HEK293 (cell line): ENCODE measurements at regions not wholly inside any gene's neighbourhood (a gene's known extent, or its start where the extent isn't known, plus 50 kb on each side); places are given as distances from the start of the nearest gene placed in this dataset.

Experiments
- CTCF ChIA-PET: fragments of 350-600 bp; formaldehyde crosslinking; extraction: SDS; loops from one replicate; lab custom pipeline; 2021; ENCODE audit warnings: antibody characterized with exemption; lab: Yijun Ruan, JAX
- POLR2A ChIA-PET: fragments of 300-600 bp; formaldehyde crosslinking; extraction: SDS; loops from one replicate; lab custom pipeline; 2020; ENCODE audit warnings: antibody characterized with exemption, inconsistent platforms; lab: Yijun Ruan, JAX
- H3K27ac ChIP-seq: fragments of 200-500 bp; sonication (Bioruptor generic); 2 replicates; pipeline ENCODE4 v1.5.1; 2014; ENCODE audit warnings: low read depth, low read length, control low read depth, inconsistent platforms; ENCODE audit errors: extremely low read depth
- H3K36me3 ChIP-seq, 2 experiments: fragments of 200-500 bp in 1 of 2; sonication (Bioruptor generic) in 1 of 2; 1 replicate in 1 of 2; 2 replicates in 1 of 2; pipeline ENCODE4 v1.5.1; 2014 to 2017; ENCODE audit warnings: inconsistent platforms in 2 of 2, low read length in 2 of 2; ENCODE audit not compliant: control insufficient read depth in 2 of 2, insufficient read depth in 1 of 2
- H3K4me1 ChIP-seq: fragments of 200-500 bp; sonication (Bioruptor generic); 2 replicates; pipeline ENCODE4 v1.5.1; 2014; ENCODE audit warnings: mild to moderate bottlenecking, low read length, inconsistent platforms; ENCODE audit not compliant: control insufficient read depth, insufficient read depth
- H3K4me3 ChIP-seq: 2 replicates; pipeline ENCODE4 v1.5.1; 2011; ENCODE audit warnings: low read depth, mild to moderate bottlenecking, control low read depth, low read length, moderate library complexity
- H3K9me3 ChIP-seq: fragments of 200-500 bp; sonication (Bioruptor generic); 2 replicates; pipeline ENCODE4 v1.5.1; 2014; ENCODE audit warnings: low read depth, low read length, inconsistent platforms; ENCODE audit not compliant: control insufficient read depth, insufficient read depth
- ZNF112 ChIP-seq: fragments of 450-650 bp; formaldehyde crosslinking; IDR thresholded peaks from 2 replicates; pipeline ENCODE4 v1.5.0; 2017; ENCODE audit warnings: missing biosample characterization, missing genetic modification characterization
- ZNF416 ChIP-seq: fragments of 450-650 bp; formaldehyde crosslinking; IDR thresholded peaks from 2 replicates; pipeline ENCODE4 v1.5.1; 2016; ENCODE audit warnings: missing biosample characterization, missing genetic modification characterization
- ZNF549 ChIP-seq: fragments of 450-650 bp; IDR thresholded peaks from 2 replicates; pipeline ENCODE4 v1.5.1; 2018; ENCODE audit warnings: missing biosample characterization, missing genetic modification characterization, mild to moderate bottlenecking, inconsistent platforms, moderate library complexity
- ZNF558 ChIP-seq: fragments of 450-650 bp; formaldehyde crosslinking; IDR thresholded peaks from 2 replicates; pipeline ENCODE4 v1.5.1; 2016; ENCODE audit warnings: missing biosample characterization, missing genetic modification characterization
- ZNF596 ChIP-seq: fragments of 450-650 bp; IDR thresholded peaks from 2 replicates; pipeline ENCODE4 v1.5.0; 2018; ENCODE audit warnings: missing biosample characterization, mild to moderate bottlenecking, missing genetic modification characterization, moderate library complexity
- TF ChIP-seq, protein P1 (sequence below): fragments of 450-650 bp; formaldehyde crosslinking; IDR thresholded peaks from 2 replicates; pipeline ENCODE4 v1.5.1; 2016; ENCODE audit warnings: missing biosample characterization, missing genetic modification characterization
- TF ChIP-seq, protein P2 (sequence below): fragments of 450-650 bp; formaldehyde crosslinking; IDR thresholded peaks from 2 replicates; pipeline ENCODE4 v1.5.1; 2017; ENCODE audit warnings: missing biosample characterization, missing genetic modification characterization
- TF ChIP-seq, protein P3 (sequence below): fragments of 450-650 bp; formaldehyde crosslinking; IDR thresholded peaks from 2 replicates; pipeline ENCODE4 v1.5.1; 2016; ENCODE audit warnings: missing biosample characterization, missing genetic modification characterization
- TF ChIP-seq, protein P4 (sequence below): fragments of 450-650 bp; formaldehyde crosslinking; IDR thresholded peaks from 2 replicates; pipeline ENCODE4 v1.5.1; 2016; ENCODE audit warnings: missing biosample characterization, missing genetic modification characterization
- TF ChIP-seq, protein P5 (sequence below): fragments of 450-650 bp; formaldehyde crosslinking; IDR thresholded peaks from 2 replicates; pipeline ENCODE4 v1.5.1; 2016; ENCODE audit warnings: missing biosample characterization, missing genetic modification characterization
- TF ChIP-seq, protein P6 (sequence below): fragments of 450-650 bp; formaldehyde crosslinking; IDR thresholded peaks from 2 replicates; pipeline ENCODE4 v1.5.1; 2016; ENCODE audit warnings: missing biosample characterization, missing genetic modification characterization
- TF ChIP-seq, protein P7 (sequence below): fragments of 450-650 bp; IDR thresholded peaks from 2 replicates; pipeline ENCODE4 v1.5.1; 2018; ENCODE audit warnings: missing biosample characterization, mild to moderate bottlenecking, missing genetic modification characterization
- TF ChIP-seq, protein P8 (sequence below): fragments of 450-650 bp; formaldehyde crosslinking; IDR thresholded peaks from 2 replicates; pipeline ENCODE4 v1.5.1; 2016; ENCODE audit warnings: missing biosample characterization, missing genetic modification characterization

DNA sequence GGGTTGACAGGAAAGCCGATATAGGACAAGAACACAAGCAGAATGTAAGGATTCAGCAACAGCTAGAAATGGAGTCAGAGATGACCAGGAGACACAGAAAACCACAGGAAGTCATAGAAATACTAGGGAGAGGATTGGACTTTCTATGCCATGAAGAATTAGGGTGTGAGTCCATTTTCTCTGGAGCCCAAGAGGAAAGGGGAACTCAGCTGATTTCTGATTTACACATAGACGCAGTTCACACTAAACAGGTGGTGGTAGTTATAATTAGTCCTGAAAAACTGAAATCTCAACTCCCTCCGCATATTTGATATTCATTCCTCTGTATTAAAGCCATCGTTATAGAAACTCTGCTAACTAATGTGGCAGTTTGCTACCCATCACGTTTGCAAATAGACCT, 292.7 kb upstream of the STT3B start (continued):
- TF ChIP-seq, protein P1, sequence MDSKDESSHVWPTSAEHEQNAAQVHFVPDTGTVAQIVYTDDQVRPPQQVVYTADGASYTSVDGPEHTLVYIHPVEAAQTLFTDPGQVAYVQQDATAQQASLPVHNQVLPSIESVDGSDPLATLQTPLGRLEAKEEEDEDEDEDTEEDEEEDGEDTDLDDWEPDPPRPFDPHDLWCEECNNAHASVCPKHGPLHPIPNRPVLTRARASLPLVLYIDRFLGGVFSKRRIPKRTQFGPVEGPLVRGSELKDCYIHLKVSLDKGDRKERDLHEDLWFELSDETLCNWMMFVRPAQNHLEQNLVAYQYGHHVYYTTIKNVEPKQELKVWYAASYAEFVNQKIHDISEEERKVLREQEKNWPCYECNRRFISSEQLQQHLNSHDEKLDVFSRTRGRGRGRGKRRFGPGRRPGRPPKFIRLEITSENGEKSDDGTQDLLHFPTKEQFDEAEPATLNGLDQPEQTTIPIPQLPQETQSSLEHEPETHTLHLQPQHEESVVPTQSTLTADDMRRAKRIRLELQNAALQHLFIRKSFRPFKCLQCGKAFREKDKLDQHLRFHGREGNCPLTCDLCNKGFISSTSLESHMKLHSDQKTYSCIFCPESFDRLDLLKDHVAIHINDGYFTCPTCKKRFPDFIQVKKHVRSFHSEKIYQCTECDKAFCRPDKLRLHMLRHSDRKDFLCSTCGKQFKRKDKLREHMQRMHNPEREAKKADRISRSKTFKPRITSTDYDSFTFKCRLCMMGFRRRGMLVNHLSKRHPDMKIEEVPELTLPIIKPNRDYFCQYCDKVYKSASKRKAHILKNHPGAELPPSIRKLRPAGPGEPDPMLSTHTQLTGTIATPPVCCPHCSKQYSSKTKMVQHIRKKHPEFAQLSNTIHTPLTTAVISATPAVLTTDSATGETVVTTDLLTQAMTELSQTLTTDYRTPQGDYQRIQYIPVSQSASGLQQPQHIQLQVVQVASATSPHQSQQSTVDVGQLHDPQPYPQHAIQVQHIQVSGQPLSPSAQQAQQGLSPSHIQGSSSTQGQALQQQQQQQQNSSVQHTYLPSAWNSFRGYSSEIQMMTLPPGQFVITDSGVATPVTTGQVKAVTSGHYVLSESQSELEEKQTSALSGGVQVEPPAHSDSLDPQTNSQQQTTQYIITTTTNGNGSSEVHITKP (tag by site-specific recombination), result no peak

DNA sequence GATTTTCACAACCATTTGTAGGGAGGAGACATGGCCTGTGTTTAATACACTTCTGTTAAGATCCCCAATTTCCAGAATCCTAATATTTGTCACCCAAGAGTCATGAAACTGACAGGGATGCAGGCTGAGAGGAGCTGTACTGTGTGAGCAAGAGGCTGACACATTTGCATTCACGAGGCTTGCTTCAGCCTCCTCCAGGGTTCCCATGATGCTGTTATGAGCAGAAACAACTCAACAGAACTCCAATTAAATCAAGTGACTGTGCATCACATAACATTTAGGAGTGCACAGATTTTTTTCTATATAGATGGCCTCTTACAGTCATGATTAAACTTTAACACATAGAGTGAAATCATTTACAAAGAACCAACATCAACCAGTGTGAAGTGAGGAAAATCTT, 292.3 kb upstream of the STT3B start:
- no peak overlapping the region for H3K4me3 ChIP-seq
- ChIA-PET POLR2A (no interaction called here), CTCF (no interaction called here)
- no peaks in the 10 kb centered on the region for H3K4me1 ChIP-seq
- TF ChIP-seq ZNF549 (no peak), ZNF558 (tag by site-specific recombination) (no peak), ZNF112 (tag by site-specific recombination) (no peak)
- TF ChIP-seq, protein P2, sequence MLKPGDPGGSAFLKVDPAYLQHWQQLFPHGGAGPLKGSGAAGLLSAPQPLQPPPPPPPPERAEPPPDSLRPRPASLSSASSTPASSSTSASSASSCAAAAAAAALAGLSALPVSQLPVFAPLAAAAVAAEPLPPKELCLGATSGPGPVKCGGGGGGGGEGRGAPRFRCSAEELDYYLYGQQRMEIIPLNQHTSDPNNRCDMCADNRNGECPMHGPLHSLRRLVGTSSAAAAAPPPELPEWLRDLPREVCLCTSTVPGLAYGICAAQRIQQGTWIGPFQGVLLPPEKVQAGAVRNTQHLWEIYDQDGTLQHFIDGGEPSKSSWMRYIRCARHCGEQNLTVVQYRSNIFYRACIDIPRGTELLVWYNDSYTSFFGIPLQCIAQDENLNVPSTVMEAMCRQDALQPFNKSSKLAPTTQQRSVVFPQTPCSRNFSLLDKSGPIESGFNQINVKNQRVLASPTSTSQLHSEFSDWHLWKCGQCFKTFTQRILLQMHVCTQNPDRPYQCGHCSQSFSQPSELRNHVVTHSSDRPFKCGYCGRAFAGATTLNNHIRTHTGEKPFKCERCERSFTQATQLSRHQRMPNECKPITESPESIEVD, result no peak
- TF ChIP-seq, protein P3, sequence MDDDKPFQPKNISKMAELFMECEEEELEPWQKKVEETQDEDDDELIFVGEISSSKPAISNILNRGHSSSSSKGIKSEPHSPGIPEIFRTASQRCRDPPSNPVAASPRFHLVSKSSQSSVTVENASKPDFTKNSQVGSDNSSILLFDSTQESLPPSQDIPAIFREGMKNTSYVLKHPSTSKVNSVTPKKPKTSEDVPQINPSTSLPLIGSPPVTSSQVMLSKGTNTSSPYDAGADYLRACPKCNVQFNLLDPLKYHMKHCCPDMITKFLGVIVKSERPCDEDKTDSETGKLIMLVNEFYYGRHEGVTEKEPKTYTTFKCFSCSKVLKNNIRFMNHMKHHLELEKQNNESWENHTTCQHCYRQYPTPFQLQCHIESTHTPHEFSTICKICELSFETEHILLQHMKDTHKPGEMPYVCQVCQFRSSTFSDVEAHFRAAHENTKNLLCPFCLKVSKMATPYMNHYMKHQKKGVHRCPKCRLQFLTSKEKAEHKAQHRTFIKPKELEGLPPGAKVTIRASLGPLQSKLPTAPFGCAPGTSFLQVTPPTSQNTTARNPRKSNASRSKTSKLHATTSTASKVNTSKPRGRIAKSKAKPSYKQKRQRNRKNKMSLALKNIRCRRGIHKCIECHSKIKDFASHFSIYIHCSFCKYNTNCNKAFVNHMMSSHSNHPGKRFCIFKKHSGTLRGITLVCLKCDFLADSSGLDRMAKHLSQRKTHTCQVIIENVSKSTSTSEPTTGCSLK, result no peak
- TF ChIP-seq, protein P4, sequence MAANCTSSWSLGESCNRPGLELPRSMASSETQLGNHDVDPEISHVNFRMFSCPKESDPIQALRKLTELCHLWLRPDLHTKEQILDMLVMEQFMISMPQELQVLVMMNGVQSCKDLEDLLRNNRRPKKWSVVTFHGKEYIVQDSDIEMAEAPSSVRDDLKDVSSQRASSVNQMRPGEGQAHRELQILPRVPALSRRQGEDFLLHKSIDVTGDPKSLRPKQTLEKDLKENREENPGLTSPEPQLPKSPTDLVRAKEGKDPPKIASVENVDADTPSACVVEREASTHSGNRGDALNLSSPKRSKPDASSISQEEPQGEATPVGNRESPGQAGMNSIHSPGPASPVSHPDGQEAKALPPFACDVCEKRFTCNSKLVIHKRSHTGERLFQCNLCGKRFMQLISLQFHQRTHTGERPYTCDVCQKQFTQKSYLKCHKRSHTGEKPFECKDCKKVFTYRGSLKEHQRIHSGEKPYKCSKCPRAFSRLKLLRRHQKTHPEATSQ (tag by site-specific recombination), result no peak
- TF ChIP-seq, protein P5, sequence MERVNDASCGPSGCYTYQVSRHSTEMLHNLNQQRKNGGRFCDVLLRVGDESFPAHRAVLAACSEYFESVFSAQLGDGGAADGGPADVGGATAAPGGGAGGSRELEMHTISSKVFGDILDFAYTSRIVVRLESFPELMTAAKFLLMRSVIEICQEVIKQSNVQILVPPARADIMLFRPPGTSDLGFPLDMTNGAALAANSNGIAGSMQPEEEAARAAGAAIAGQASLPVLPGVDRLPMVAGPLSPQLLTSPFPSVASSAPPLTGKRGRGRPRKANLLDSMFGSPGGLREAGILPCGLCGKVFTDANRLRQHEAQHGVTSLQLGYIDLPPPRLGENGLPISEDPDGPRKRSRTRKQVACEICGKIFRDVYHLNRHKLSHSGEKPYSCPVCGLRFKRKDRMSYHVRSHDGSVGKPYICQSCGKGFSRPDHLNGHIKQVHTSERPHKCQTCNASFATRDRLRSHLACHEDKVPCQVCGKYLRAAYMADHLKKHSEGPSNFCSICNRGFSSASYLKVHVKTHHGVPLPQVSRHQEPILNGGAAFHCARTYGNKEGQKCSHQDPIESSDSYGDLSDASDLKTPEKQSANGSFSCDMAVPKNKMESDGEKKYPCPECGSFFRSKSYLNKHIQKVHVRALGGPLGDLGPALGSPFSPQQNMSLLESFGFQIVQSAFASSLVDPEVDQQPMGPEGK (tag by site-specific recombination), result no peak
- no peaks in the 10 kb centered on the region for H3K9me3 ChIP-seq
- no peak overlapping the region for H3K27ac ChIP-seq
- no peaks in the 10 kb centered on the region for H3K36me3 ChIP-seq

DNA sequence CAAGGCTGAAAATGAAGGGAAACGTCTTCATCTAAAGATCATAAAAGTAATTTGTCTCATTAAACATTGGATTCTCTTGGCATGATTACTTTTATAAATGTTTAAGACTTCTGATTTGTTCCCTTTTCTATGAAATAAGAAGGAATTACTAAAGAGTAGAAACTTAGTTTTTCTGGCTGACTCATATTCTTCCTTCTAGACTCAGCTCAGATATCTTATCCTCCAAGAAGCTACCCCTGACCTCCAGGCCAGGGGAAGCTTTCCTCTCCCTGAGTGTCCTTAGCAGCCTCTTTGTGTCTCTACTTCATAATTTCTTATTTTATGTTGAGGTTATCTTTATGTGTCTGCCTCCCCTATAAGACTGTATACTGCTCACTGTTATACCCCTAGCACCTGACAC, 291.9 kb upstream of the STT3B start:
- H3K4me1 ChIP-seq, result no peaks in the 10 kb centered on the region
- no peaks in the 10 kb centered on the region for H3K9me3 ChIP-seq
- no peak overlapping the region for H3K27ac ChIP-seq
- H3K36me3 ChIP-seq, result no peaks in the 10 kb centered on the region
- no peak overlapping the region for H3K4me3 ChIP-seq
- ChIA-PET POLR2A (no interaction called here), CTCF (no interaction called here)
- TF ChIP-seq ZNF416 (tag by site-specific recombination) (no peak), ZNF596 (tag by site-specific recombination) (no peak)
- TF ChIP-seq, protein P6, sequence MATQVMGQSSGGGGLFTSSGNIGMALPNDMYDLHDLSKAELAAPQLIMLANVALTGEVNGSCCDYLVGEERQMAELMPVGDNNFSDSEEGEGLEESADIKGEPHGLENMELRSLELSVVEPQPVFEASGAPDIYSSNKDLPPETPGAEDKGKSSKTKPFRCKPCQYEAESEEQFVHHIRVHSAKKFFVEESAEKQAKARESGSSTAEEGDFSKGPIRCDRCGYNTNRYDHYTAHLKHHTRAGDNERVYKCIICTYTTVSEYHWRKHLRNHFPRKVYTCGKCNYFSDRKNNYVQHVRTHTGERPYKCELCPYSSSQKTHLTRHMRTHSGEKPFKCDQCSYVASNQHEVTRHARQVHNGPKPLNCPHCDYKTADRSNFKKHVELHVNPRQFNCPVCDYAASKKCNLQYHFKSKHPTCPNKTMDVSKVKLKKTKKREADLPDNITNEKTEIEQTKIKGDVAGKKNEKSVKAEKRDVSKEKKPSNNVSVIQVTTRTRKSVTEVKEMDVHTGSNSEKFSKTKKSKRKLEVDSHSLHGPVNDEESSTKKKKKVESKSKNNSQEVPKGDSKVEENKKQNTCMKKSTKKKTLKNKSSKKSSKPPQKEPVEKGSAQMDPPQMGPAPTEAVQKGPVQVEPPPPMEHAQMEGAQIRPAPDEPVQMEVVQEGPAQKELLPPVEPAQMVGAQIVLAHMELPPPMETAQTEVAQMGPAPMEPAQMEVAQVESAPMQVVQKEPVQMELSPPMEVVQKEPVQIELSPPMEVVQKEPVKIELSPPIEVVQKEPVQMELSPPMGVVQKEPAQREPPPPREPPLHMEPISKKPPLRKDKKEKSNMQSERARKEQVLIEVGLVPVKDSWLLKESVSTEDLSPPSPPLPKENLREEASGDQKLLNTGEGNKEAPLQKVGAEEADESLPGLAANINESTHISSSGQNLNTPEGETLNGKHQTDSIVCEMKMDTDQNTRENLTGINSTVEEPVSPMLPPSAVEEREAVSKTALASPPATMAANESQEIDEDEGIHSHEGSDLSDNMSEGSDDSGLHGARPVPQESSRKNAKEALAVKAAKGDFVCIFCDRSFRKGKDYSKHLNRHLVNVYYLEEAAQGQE, result no peak
- TF ChIP-seq, protein P7, sequence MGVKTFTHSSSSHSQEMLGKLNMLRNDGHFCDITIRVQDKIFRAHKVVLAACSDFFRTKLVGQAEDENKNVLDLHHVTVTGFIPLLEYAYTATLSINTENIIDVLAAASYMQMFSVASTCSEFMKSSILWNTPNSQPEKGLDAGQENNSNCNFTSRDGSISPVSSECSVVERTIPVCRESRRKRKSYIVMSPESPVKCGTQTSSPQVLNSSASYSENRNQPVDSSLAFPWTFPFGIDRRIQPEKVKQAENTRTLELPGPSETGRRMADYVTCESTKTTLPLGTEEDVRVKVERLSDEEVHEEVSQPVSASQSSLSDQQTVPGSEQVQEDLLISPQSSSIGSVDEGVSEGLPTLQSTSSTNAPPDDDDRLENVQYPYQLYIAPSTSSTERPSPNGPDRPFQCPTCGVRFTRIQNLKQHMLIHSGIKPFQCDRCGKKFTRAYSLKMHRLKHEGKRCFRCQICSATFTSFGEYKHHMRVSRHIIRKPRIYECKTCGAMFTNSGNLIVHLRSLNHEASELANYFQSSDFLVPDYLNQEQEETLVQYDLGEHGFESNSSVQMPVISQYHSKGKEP (tag by site-specific recombination), result no peak
- TF ChIP-seq, protein P8, sequence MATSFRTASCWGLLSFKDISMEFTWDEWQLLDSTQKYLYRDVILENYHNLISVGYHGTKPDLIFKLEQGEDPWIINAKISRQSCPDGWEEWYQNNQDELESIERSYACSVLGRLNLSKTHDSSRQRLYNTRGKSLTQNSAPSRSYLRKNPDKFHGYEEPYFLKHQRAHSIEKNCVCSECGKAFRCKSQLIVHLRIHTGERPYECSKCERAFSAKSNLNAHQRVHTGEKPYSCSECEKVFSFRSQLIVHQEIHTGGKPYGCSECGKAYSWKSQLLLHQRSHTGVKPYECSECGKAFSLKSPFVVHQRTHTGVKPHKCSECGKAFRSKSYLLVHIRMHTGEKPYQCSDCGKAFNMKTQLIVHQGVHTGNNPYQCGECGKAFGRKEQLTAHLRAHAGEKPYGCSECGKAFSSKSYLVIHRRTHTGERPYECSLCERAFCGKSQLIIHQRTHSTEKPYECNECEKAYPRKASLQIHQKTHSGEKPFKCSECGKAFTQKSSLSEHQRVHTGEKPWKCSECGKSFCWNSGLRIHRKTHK (tag by site-specific recombination), result no peak
